ENCODE measurements at regions not wholly inside any gene's neighbourhood (a gene's known extent, or its start where the extent isn't known, plus 50 kb on each side); places are given as distances from the start of the nearest gene placed in this dataset.

GRCh38 chr2:120785228-120785966 is 49.7 kb downstream of the GLI2 start:
- in situ Hi-C loops (cut with MboI; ENCODE audit: low sequenced_read_pairs) = no loop called here

DNA sequence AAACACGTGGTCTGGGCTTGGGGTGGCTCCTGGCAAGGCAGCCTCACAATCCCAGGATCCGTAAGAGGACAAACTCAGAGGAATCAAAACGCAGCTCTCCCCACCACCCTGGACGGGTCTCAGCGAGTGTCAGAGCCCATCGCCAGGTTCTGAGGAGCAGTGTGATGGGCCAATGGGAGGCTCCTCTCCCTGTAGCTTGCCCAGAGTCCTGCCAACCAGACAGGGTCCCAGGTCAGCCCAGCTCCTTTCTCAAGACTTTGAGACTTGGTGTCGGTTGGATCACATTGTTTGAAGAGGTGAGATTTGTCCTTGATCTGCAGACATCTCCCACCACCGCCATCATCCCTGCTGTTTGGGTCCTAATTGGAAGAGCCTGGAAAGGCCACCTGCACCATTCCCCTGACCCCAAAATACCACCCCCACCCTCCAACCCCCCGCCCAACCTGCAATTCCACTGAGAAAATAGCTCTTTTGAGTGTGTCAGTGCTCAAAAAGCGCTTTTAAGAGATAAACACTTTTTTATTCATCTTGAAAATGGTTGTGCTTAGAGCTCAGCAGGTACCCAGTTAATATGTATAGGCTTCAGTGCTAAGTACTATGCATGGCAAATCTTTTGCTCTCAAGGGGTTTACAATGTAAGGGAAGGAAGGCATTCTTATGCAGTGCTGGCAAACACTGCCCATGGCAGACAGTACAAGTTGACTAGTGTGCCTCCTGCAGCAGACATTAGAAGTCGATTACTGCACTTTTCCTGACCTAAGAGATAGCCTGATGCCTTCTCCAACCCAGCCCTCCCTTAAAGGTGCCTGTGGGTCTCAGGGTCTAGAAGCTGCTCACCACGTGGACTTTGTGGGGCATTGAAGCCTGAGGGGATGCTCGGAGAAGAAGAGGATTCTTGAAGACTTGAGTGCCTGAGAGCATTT is 50.6 kb downstream of the GLI2 start:
- in situ Hi-C loops (cut with MboI; ENCODE audit: low sequenced_read_pairs) = no loop called here

GRCh38 chr2:120787111-120787821 is 51.6 kb downstream of the GLI2 start:
- in situ Hi-C loops (cut with MboI; ENCODE audit: low sequenced_read_pairs) = no loop called here

DNA sequence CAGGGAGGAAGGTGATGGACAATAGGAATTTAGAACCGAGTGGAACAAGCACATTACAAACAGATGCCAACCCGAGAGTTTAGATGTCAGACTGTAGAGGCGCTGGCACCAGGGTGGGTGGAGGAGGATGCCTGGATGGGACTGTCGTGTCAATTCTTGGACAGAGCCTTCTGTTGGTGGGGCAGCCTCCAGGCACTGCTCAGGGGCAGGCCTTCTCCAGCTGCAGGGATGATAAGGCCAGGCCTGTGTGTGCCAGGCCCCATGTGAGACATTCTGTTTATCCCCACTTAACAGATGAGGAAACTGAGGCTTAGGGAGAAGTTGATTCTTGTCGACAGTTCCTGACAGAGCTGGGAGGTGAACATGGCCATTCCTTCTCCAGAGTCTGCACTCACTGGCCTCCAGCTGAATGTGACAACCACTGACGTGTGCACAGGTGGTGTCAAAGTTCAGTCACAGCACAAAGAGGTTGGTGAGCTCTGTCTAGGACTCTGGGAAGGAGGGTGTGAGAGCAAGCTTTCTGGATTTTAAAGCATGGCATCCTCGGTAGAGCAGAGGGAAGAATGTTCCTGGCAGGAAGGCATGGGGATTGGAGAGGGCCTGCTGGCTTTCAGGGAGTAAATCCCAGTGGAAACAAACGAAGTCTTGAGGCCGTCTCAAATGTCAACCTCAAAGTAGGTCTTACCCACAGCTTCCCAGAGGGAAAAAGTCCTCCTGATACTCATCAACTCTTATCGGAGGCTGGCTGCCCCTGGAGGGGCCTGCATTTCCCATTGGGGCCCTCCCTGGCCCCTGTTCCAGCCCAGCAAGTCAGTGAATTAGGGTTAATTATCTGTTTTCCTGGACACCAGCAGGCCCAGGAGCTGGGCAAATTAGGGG is 52.4 kb downstream of the GLI2 start:
- in situ Hi-C loops (cut with MboI; ENCODE audit: low sequenced_read_pairs) = no loop called here

GRCh38 chr2:120791243-120791961 is 55.7 kb downstream of the GLI2 start:
- in situ Hi-C loops (cut with MboI; ENCODE audit: low sequenced_read_pairs) = no loop called here

DNA sequence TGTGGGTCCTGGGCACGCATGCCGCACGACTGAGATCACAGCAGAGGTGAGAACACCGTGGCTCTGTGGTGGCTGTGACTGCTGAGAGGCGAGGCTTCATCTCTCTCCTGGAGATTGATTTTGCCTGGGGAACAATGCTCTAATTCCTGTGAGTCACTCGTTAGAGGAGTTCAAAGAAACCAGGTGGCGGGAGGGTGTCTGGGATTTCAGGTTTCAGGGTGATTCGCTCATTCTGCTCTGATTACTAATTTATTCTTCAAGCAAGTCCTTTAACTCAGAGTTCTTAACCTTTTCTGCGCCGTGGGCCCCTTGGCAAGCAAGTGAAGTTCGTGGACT is 56.3 kb downstream of the GLI2 start:
- in situ Hi-C loops (cut with MboI; ENCODE audit: low sequenced_read_pairs) = no loop called here

GRCh38 chr2:120793682-120794403 is 58.2 kb downstream of the GLI2 start:
- in situ Hi-C loops (cut with MboI; ENCODE audit: low sequenced_read_pairs) = no loop called here

GRCh38 chr2:120794716-120795115 is 59.0 kb downstream of the GLI2 start:
- in situ Hi-C loops (cut with MboI; ENCODE audit: low sequenced_read_pairs) = no loop called here

- in situ Hi-C loops (cut with MboI; ENCODE audit: low sequenced_read_pairs) = no loop called here
Measured at GRCh38 chr2:120796094-120796493, 60.4 kb downstream of the GLI2 start.

- in situ Hi-C loops (cut with MboI; ENCODE audit: low sequenced_read_pairs) = no loop called here
Measured at GRCh38 chr2:120797421-120798221, 62.0 kb downstream of the GLI2 start.

DNA sequence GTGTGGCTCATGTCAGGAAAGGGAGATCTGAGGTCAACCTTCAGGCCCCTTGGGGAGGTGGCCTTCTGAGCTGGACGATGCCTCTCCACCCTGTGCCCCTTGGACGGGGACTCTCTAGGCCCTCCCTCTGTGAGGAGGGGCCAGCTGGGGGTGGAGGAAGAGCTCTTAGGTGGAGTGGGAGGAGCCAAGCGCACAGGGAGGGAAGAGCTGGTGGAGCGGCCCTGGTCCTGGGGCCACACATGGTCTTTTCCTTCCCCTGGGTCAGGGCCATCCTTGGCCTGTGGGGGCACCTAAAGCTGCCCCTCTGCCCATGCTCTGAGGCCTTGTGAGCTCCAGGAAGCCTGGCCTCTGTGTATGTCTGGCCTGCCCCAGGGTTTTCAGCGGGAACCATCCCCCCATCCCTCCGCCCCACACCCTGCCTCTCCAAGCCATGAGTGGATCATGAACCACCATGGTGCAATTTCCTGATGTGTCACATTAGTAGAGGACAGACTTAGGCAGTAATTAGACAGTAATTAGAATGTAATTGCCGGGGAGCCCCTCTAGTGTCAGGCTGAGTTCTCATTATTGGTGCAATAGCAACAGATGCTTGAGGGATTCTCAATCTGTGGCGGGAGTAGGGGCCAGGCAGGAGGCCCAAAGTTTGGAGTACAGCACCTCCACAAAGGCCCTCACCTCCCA is 63.0 kb downstream of the GLI2 start:
- in situ Hi-C loops (cut with MboI; ENCODE audit: low sequenced_read_pairs) = no loop called here

DNA sequence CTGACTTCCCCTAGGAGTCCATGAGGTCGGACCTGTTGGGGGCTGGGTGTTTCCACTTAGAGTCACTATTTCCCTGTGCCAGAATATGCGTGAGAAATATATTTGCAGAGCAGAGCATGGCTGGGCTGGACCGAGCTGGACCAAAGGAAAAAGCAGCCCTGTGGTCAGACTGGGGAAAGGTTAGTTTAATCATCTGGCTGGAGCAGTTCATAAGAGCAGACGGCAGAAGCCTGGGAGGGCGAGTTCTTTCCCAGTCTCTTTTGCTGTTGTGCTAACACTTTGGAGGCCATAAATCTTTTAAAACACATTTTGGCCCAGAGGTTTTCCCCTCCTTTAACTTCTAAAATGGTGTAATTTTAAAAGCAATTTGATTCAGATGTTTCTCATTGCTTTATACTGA is 66.5 kb downstream of the GLI2 start:
- in situ Hi-C loops (cut with MboI; ENCODE audit: low sequenced_read_pairs) = no loop called here

DNA sequence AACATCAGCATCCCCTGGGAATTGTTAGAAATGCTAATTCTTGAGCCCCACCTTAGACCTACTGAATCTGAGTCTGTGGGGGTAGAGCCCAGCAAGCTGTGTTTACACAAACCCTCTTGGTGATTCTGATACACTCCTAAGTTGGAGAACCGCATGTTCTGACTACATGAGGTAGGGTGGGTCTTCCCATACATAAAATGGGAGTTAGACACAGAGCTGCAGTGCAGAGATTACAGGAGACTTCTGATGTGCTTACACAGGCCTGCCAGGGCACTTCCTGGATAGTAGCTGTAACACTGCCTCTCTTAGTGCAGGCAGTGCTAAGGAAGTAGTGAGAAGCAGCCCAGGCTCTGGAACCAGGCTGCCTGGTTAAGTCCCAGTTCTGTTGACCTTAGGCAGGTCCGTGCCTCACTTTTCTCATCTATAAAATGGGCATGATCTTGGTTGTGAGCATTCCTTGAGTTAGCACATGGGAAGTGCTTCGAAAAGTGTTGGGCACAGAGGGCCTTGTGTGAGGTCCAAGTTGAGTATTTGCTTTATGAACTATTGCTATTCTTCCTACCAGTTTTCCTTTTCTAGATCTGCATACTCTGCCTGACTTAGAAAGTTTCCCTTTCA is 67.3 kb downstream of the GLI2 start:
- in situ Hi-C loops (cut with MboI; ENCODE audit: low sequenced_read_pairs) = no loop called here

- in situ Hi-C loops (cut with MboI; ENCODE audit: low sequenced_read_pairs) = no loop called here
Measured at GRCh38 chr2:120803764-120804335, 68.2 kb downstream of the GLI2 start.

DNA sequence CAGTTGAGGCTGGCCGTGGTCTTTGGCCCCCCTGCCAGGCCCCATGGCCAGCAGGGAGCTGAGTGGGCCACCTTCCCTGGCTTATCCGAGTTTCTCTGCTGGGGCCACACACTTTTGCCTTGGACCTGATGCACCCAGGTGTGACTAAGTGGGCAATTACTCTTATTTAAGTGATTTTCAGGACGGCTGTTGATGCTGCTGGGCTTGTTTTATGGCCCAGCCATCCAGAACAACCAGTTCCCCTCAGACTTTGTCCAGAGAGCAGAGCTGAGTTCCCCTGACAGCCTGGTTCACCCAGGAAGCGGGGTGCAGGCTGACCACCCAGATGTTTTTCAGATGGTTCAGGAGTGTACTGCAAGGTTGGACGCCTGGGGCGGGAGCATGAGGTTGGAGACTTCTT is 68.8 kb downstream of the GLI2 start:
- in situ Hi-C loops (cut with MboI; ENCODE audit: low sequenced_read_pairs) = no loop called here

- in situ Hi-C loops (cut with MboI; ENCODE audit: low sequenced_read_pairs) = no loop called here
Measured at GRCh38 chr2:120805011-120805410, 69.3 kb downstream of the GLI2 start.

DNA sequence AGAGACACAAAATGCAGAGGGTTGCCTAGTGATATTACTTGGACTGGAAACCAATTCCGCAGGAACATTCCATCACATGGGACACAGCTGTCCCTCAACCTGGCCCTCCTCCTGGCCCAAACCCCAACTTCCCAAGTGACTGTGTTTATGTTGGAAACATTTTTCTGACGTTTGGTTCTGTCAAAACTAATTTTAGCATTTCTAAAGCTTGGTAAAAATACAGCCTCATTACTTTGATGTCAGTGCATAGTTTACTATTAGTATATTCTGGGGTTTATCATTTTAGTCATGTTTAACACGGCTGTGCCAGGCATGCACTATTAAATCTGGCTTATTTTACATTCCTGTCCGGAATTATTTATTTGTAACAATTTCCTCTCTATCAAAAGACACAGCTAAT is 69.9 kb downstream of the GLI2 start:
- in situ Hi-C loops (cut with MboI; ENCODE audit: low sequenced_read_pairs) = no loop called here

All from HL-60/S4 treated with phorbol 12-myristate 13-acetate at 8.2 ng/mL for 4 days and 3 days (cell line).